ENCODE measurements at regions not wholly inside any gene's neighbourhood (a gene's known extent, or its start where the extent isn't known, plus 50 kb on each side); places are given as distances from the start of the nearest gene placed in this dataset.

GRCh38 chr3:178397202-178397601, 139.0 kb upstream of the KCNMB2 start:
- ATAC-seq: no peak
- ChIA-PET POLR2A (no interaction called here), CTCF (no interaction called here)
- no peak overlapping the region for H3K27ac Mint-ChIP-seq
- peaks cover 6% of the 10 kb centered on the region; the same call in 1 of the 2 replicates for H3K9me3 Mint-ChIP-seq
- no peak for DNase-seq (ENCODE audit: low spot score)
- H3K4me3 Mint-ChIP-seq: no peak overlapping the region
- H3K4me1 Mint-ChIP-seq: no peaks in the 10 kb centered on the region
- TF ChIP-seq ZNF416 (CRISPR knock-in tag; IDR thresholded peaks at IDR 0.05): no peak
- TF ChIP-seq MAX (CRISPR knock-in tag; IDR thresholded peaks at IDR 0.05): no peak
- no peak for TF ChIP-seq ZNF532 (CRISPR knock-in tag; IDR thresholded peaks at IDR 0.05; ENCODE audit: borderline replicate concordance)
- no peak for TF ChIP-seq ZNF263 (CRISPR knock-in tag; IDR thresholded peaks at IDR 0.05; ENCODE audit: low read depth)
- no peak for TF ChIP-seq ZBTB43 (CRISPR knock-in tag; IDR thresholded peaks at IDR 0.05)
- no peak for TF ChIP-seq ARID4B (CRISPR knock-in tag; IDR thresholded peaks at IDR 0.05; ENCODE audit: borderline replicate concordance)
- no peaks in the 10 kb centered on the region for H3K36me3 Mint-ChIP-seq
- no peaks in the 10 kb centered on the region for H3K27me3 Mint-ChIP-seq (ENCODE audit: low read depth)

GRCh38 chr3:178397836-178398235, 138.4 kb upstream of the KCNMB2 start:
- no peaks in the 10 kb centered on the region for H3K27me3 Mint-ChIP-seq (ENCODE audit: low read depth)
- TF ChIP-seq ZNF532 (CRISPR knock-in tag; IDR thresholded peaks at IDR 0.05; ENCODE audit: borderline replicate concordance) (no peak), NFYB (CRISPR knock-in tag; conservative IDR thresholded peaks at IDR 0.05; ENCODE audit: low read depth) (no peak), PRRX2 (CRISPR knock-in tag; IDR thresholded peaks at IDR 0.05) (no peak), IRF2 (CRISPR knock-in tag; IDR thresholded peaks at IDR 0.05; ENCODE audit: borderline replicate concordance, low read depth) (no peak), ZNF425 (CRISPR knock-in tag; conservative IDR thresholded peaks at IDR 0.05) (no peak), SMAD4 (CRISPR knock-in tag; IDR thresholded peaks at IDR 0.05) (no peak), FOXJ3 (CRISPR knock-in tag; IDR thresholded peaks at IDR 0.05; ENCODE audit: borderline replicate concordance) (no peak), JAZF1 (CRISPR knock-in tag; IDR thresholded peaks at IDR 0.05) (no peak), E2F5 (CRISPR knock-in tag; IDR thresholded peaks at IDR 0.05) (no peak), MYBL2 (CRISPR knock-in tag; IDR thresholded peaks at IDR 0.05) (no peak), TCF7 (CRISPR knock-in tag; IDR thresholded peaks at IDR 0.05; ENCODE audit: low read depth) (no peak), ZBTB21 (CRISPR knock-in tag; IDR thresholded peaks at IDR 0.05; ENCODE audit: borderline replicate concordance) (no peak)

More at GRCh38 chr3:178397836-178398235, 138.4 kb upstream of the KCNMB2 start:
- DNase-seq (ENCODE audit: low spot score) (no peak), ATAC-seq (no peak)
- Mint-ChIP-seq H3K9me3 (peaks cover 6% of the 10 kb centered on the region; the same call in 1 of the 2 replicates), H3K27ac (no peak overlapping the region), H3K4me3 (no peak overlapping the region), H3K4me1 (no peaks in the 10 kb centered on the region), H3K36me3 (no peaks in the 10 kb centered on the region)
- ChIA-PET POLR2A (no interaction called here), CTCF (no interaction called here)
